Stimulated activated CD4-positive, alpha-beta T cell treated with anti-CD3 and anti-CD28 coated beads, Interleukin-1b, Interleukin-23, amount 100 ng/mL, for 1 hour (primary cell): ENCODE measurements at regions not wholly inside any gene's neighbourhood (a gene's known extent, or its start where the extent isn't known, plus 50 kb on each side); places are given as distances from the start of the nearest gene placed in this dataset.
"Not testable (repeated sequence)": the region's sequence is repeated elsewhere in the genome, so short reads cannot be mapped to it uniquely, and the experiment has no call there.

Experiments used
- DNase-seq, 2 donors: peaks; one replicate each; pipeline ENCODE4 v3.0.0-alpha.2; 2020; ENCODE audit warnings: low read depth in 2 of 2

DNA sequence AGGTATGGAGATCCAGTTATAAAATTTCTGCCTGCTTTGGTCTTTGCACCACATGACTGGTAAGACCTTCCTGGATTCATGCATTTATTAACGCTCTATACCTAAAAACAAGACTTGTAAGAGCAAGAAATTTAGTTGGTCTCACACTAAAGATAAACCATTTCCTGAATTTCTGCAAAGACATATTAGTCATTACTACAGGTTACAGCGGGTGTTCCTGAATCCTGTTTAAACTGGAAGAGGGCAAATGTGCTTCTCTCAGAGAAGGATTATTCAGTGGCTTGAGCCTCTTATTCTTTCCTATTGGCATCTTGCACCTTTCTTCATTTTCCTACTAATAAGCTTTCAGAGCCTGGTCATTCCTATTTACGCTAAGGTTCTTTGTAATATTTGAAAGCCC is 397.6 kb upstream of the TENM3 start:
- no peak for DNase-seq

- no peak for DNase-seq
These were observed 396.3 kb upstream of the TENM3 start for GRCh38 chr4:181846934-181847333.

GRCh38 chr4:181848357-181848756 is 394.8 kb upstream of the TENM3 start:
- DNase-seq: no peak

GRCh38 chr4:181849472-181849871 is 393.7 kb upstream of the TENM3 start:
- DNase-seq: no peak

DNA sequence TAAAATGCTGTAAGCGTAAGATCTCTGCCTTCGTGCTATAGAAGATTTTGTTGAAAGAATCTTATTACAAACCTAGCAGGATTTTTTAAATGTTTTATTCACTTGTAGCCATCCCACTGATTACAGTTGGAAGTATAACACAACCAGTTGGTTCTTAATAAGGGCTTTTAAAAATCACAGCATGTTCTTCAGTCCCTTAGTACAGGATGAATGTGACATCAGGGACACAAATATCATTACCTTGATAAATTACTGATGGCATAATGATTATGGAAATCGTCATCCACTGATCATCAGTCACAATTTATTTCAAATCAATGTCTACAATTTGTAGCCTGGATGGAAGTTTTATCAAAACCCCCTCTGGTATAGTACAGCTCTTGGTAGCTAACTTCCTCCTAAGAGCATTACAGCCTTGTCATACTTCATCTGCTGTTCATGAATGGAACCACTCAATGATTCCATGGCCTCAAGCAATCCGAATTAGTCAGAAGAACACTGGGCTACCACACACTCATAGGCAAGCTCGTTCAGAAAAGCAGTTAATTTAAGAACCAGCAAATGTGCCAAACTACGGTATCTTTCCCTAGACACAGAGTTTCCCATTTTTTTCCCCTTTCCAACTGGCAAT is 389.2 kb upstream of the TENM3 start:
- DNase-seq: no peak

- DNase-seq: no peak
These were observed 387.9 kb upstream of the TENM3 start for GRCh38 chr4:181855307-181855706.

GRCh38 chr4:181857471-181857870 is 385.7 kb upstream of the TENM3 start:
- not testable (repeated sequence) for DNase-seq

DNA sequence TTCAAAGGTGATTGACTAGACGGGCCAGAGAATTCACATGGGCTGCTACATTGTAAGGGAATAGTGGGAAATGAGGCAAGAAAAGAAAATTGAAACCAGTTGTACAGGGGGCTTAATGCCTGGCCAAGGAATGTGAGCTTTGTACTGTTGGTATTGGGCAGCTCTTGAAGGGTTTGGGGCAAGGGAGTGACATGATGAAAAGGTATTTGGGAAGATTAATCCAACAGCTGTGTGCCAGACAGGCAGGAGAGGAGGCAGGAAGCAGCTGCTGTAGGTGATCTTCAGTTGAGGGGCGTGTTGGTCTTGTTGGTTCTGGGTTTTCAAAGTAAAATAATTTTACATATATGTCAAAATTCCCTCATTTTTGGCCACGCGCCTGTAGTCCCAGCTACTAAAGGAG is 384.5 kb upstream of the TENM3 start:
- DNase-seq: no peak

DNA sequence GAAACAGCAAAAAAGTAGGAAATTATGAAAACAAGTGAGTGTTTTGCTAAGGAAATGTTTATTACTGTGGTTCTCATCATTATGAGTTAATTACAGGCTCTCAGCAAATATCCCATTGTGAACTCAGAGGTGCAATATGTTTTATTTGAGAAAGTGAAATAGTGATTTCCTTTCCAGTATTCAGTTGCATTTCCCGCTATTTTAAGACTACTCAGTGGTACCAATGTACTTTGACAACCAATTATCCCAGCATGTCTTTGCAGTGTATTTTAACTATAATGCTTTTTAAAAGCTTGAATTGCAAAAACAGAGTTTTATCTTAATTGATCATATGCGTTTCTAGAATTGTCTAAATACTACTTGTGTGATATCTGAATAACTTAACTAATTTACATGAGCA is 383.8 kb upstream of the TENM3 start:
- no peak for DNase-seq

- DNase-seq: no peak
These were observed 383.0 kb upstream of the TENM3 start for GRCh38 chr4:181860157-181860556.

DNA sequence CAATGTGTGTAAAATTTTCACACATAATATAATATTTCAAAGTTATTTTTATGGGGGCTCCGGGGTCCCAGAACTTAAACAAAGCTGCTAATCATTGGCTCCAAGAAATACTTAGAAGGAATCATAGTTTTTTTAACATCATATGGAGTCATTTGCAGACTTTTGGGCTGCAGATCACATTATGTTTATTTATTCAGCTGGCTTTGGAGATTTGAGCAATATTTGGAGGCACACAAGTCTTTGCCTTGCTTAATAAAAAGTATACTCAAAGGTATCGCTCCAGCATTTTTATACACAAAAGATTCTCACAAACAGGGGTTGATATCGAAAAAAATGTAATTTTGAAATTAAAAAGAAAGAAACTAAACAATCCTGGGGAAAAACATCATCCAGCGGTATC is 382.5 kb upstream of the TENM3 start:
- DNase-seq: no peak

DNA sequence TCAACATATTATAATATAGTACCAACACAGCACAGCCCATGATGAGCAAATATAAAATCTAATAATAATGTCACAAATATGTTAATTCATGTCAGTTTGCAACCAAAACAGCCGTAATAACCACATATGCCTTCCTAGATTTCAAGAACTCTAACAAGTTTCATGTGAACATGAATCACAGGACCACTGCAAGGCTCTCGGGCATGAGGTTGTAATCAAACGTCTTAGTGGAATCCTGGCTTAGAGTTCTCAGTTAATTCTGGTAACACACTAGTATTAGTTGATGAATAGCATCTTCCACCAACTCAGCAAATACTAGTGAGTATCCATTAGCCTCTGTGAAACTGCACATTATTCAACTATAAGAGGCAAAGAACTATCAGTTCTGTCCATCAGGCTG is 379.3 kb upstream of the TENM3 start:
- no peak for DNase-seq

DNA sequence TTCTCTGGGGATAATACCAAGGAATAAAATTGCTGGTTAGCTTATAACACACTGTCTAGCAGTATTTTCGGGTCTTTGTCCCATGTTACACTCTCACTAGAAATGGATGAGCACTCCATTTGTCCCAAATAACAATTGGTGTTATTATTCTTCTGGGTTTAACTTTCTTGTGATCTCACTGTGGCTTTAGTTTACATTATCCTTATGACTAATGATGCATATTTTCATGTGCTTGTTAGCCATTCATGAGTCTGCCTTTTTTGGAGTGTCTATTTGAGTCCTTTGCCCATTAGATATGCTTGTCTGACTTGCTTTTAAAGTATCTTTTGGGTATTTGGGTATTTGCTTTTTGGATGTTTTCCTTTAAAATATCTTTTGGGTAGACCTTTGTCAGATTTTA is 372.9 kb upstream of the TENM3 start:
- no peak for DNase-seq

GRCh38 chr4:181874602-181875001 is 368.6 kb upstream of the TENM3 start:
- no peak for DNase-seq

GRCh38 chr4:181877329-181877848 is 365.8 kb upstream of the TENM3 start:
- DNase-seq: no peak

DNA sequence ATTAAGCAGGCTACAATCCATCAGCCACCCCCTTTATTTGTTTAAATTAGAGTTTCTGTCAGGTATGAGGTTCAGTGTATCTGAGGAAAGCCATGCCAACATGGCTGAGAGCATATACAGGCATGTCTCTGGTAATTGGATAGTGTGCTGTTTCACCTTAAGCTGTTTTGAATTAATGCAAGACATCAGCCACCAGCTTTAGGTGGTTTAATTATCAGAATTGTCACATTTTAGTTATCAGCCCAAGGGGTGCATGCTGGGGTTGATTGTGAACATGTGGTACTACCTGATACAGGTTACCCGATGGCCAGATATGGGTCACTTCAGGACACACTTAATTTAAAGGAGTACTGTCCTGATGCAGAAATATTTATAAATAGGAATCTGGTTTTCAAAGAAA is 353.2 kb upstream of the TENM3 start:
- no peak for DNase-seq

GRCh38 chr4:181890911-181891310 is 352.3 kb upstream of the TENM3 start:
- no peak for DNase-seq

- no peak for DNase-seq
These were observed 346.6 kb upstream of the TENM3 start for GRCh38 chr4:181896614-181897013.

GRCh38 chr4:181897935-181898334 is 345.3 kb upstream of the TENM3 start:
- DNase-seq: no peak

DNA sequence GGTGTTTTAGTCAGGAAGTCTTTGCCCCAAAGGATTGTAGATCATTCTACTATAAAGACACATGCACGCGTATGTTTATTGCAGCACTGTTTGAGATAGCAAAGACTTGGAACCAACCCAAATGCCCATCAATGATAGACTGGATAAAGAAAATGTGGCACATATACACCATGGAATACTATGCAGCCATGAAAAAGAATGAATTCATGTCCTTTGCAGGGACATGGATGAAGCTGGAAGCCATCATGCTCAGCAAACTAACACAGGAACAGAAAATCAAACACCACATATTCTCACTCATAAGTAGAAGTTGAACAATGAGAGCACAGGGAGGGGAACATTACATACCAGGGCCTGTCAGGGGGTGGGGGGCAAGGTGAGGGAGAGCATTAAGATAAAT is 340.8 kb upstream of the TENM3 start:
- DNase-seq: not testable (repeated sequence)

- DNase-seq: no peak
These were observed 337.5 kb upstream of the TENM3 start for GRCh38 chr4:181905708-181906107.

GRCh38 chr4:181908168-181908567 is 335.0 kb upstream of the TENM3 start:
- DNase-seq: no peak

GRCh38 chr4:181909368-181909767 is 333.8 kb upstream of the TENM3 start:
- no peak for DNase-seq

GRCh38 chr4:181911420-181911819 is 331.8 kb upstream of the TENM3 start:
- DNase-seq: no peak
